HepG2 (cell line): ENCODE measurements at regions not wholly inside any gene's neighbourhood (a gene's known extent, or its start where the extent isn't known, plus 50 kb on each side); places are given as distances from the start of the nearest gene placed in this dataset.

Experiments used
- ATAC-seq: fragments of 200-7000 bp; cut with Tn5 transposase; 3 replicates; pipeline ENCODE4 v1.9.1; 2020; ENCODE audit warnings: mild to moderate bottlenecking, moderate library complexity
- BruUV-seq: library from RNA; stranded (reverse); fragments of 400-500 nt; replicated peaks from 2 replicates; lab custom pipeline; 2021; lab: Mats Ljungman, UMichigan
- CTCF ChIA-PET: fragments of 300-600 bp; formaldehyde crosslinking; extraction: SDS; loops from one replicate; lab custom pipeline; 2021; ENCODE audit warnings: low total read pairs, inconsistent platforms, low intra/inter-chr PET ratio; lab: Yijun Ruan, JAX
- POLR2A ChIA-PET: fragments of 350-600 bp; sonication (Branson Sonifier 250); formaldehyde crosslinking; loops from one replicate; lab custom pipeline; 2020; ENCODE audit warnings: antibody characterized with exemption, inconsistent platforms; lab: Yijun Ruan, JAX
- DNase-seq: peaks from one replicate; pipeline ENCODE4 v3.0.0-alpha.2; 2015; ENCODE audit warnings: low spot score
- FAIRE-seq: peaks from 3 replicates; lab custom pipeline; 2011; peaks lifted over from hg19 to GRCh38; lab: Jason Lieb, UNC
- H2AFZ ChIP-seq: one replicate; pipeline ENCODE4 v1.6.1; 2011; ENCODE audit warnings: low read length, inconsistent platforms
- H3K27ac ChIP-seq: fragments of 300-600 bp; 3 replicates; pipeline ENCODE4 v1.8.0; 2011; ENCODE audit warnings: mixed run types, mild to moderate bottlenecking, mixed read lengths, low read length, inconsistent platforms; ENCODE audit not compliant: insufficient read depth; ENCODE audit errors: extremely low read length
- H3K27me3 ChIP-seq, 2 experiments: fragments of 200-600 bp in 1 of 2; 2 replicates in 1 of 2; 3 replicates in 1 of 2; pipeline versions ENCODE4 v1.6.0 to v1.8.0; 2011; ENCODE audit warnings: low read length in 2 of 2, mild to moderate bottlenecking in 2 of 2, moderate library complexity in 2 of 2, inconsistent platforms in 1 of 2; ENCODE audit not compliant: insufficient read depth in 2 of 2, control insufficient read depth in 1 of 2
- H3K36me3 ChIP-seq, 2 experiments: fragments of 200-600 bp in 1 of 2; replicated peaks in 1 of 2; 2 replicates in 1 of 2; 3 replicates in 1 of 2; pipeline versions ENCODE4 v1.5.1 to v1.8.0; 2011; ENCODE audit warnings: low read length in 2 of 2, inconsistent platforms in 1 of 2; ENCODE audit not compliant: insufficient read depth in 2 of 2, control insufficient read depth in 1 of 2
- H3K4me1 ChIP-seq: 2 replicates; pipeline ENCODE4 v1.5.1; 2012; ENCODE audit warnings: low read length, inconsistent platforms; ENCODE audit not compliant: insufficient read depth
- H3K4me2 ChIP-seq: 2 replicates; pipeline ENCODE4 v1.6.0; 2011; ENCODE audit warnings: low read depth, low read length, inconsistent platforms
- H3K4me3 ChIP-seq, 3 experiments: fragments of 200-600 bp in 1 of 3; sonication (generic), shearing (Covaris generic) in 1 of 3; replicated peaks in 1 of 3; 2 replicates each; pipeline ENCODE4 v1.5.1; 2011 to 2016; ENCODE audit warnings: low read length in 3 of 3, inconsistent platforms in 2 of 3, low read depth in 2 of 3, mild to moderate bottlenecking in 2 of 3, control low read depth in 1 of 3, mixed read lengths in 1 of 3; ENCODE audit not compliant: insufficient read depth in 1 of 3
- H3K79me2 ChIP-seq: one replicate; pipeline ENCODE4 v1.6.1; 2011; ENCODE audit warnings: low read length, inconsistent platforms; ENCODE audit not compliant: insufficient read depth
- H3K9ac ChIP-seq: 2 replicates; pipeline ENCODE4 v1.6.0; 2011; ENCODE audit warnings: mild to moderate bottlenecking, low read depth, low read length, inconsistent platforms; ENCODE audit not compliant: insufficient read depth
- H3K9me3 ChIP-seq: 2 replicates; pipeline ENCODE4 v1.5.1; 2012; ENCODE audit warnings: mild to moderate bottlenecking, low read length
- H4K20me1 ChIP-seq: 2 replicates; pipeline ENCODE4 v1.6.0; 2011; ENCODE audit warnings: inconsistent platforms, mild to moderate bottlenecking, low read length, moderate library complexity; ENCODE audit not compliant: insufficient read depth
- CEBPG ChIP-seq: IDR thresholded peaks from 2 replicates; pipeline ENCODE4 v1.6.1; 2016
- EP300 ChIP-seq, 3 experiments: sonication (generic) in 1 of 3; formaldehyde crosslinking in 1 of 3; IDR thresholded peaks; 2 replicates each; pipeline versions ENCODE4 v1.5.1 to v1.6.1; 2011 to 2020; ENCODE audit warnings: low read depth in 2 of 3, low read length in 2 of 3, borderline replicate concordance in 1 of 3, improper control_type of control experiment in 1 of 3, mild to moderate bottlenecking in 1 of 3, missing genetic modification reagents in 1 of 3, moderate library complexity in 1 of 3
- FOXA1 ChIP-seq, 2 experiments: fragments of 450-650 bp in 1 of 2; sonication (generic) in 1 of 2; formaldehyde crosslinking in 1 of 2; IDR thresholded peaks; 2 replicates each; pipeline versions ENCODE4 v1.4.0 to v1.6.1; 2016 to 2020; ENCODE audit warnings: missing genetic modification reagents in 1 of 2
- FOXA3 ChIP-seq: IDR thresholded peaks from 2 replicates; pipeline ENCODE4 v1.6.1; 2016; ENCODE audit warnings: missing genetic modification reagents, missing compliant biosample characterization
- GATAD2A ChIP-seq: IDR thresholded peaks from 2 replicates; pipeline ENCODE4 v1.6.1; 2016
- HNF4A ChIP-seq: sonication (generic); formaldehyde crosslinking; IDR thresholded peaks from 2 replicates; pipeline ENCODE4 v1.4.0; 2020; ENCODE audit warnings: missing genetic modification reagents
- HOMEZ ChIP-seq: IDR thresholded peaks from 2 replicates; pipeline ENCODE4 v1.6.1; 2016; ENCODE audit warnings: low read depth
- NBN ChIP-seq: fragments of 450-650 bp; conservative IDR thresholded peaks from 2 replicates; pipeline ENCODE4 v1.6.1; 2017
- ZMYM2 ChIP-seq: sonication (generic); formaldehyde crosslinking; IDR thresholded peaks from 2 replicates; pipeline ENCODE4 v1.8.0; 2022; ENCODE audit warnings: mild to moderate bottlenecking, missing genetic modification reagents
- WGBS: methylation state at CpG from one replicate; pipeline ENCODE4 v1.1.6; 2017; ENCODE audit warnings: low lambda C conversion rate; 5-methylcytosine and 5-hydroxymethylcytosine counted together
- in situ Hi-C: cut with HindIII; loops from 2 replicates; pipeline ENCODE4 v1.10.0; 2017; ENCODE audit warnings: low pct_unique_long_range_greater_than_20kb; ENCODE audit not compliant: extremely low pct_ligation_motif_present
- intact Hi-C: fragments of 100-400 bp; cut with micrococcal nuclease; formaldehyde crosslinking; loops from one replicate; pipeline ENCODE4 v1.10.0; 2022; ENCODE audit not compliant: unreplicated experiment
- TF ChIP-seq, protein P1 (sequence below): IDR thresholded peaks from 2 replicates; pipeline ENCODE4 v1.6.1; 2012; ENCODE audit warnings: low read depth, low read length, improper control_type of control experiment

GRCh38 chr4:123824524-123824923 lies 427.9 kb downstream of the SPRY1 start:
- Histone ChIP-seq H3K9me3 (no peaks in the 10 kb centered on the region), H3K27me3 (no peaks in the 10 kb centered on the region), H3K4me2 (no peak overlapping the region; the same call in 1 of the 2 replicates), H3K4me1 (peaks cover 41% of the 10 kb centered on the region), H4K20me1 (no peaks in the 10 kb centered on the region), H3K4me3 (no peak overlapping the region), H3K9ac (no peak overlapping the region), H2AFZ (no peak overlapping the region), H3K36me3 (no peaks in the 10 kb centered on the region; a peak in 1 of 5 replicates), H3K79me2 (no peaks in the 10 kb centered on the region), H3K27ac (no peak overlapping the region)
- WGBS = 93% methylated on average over 1 of the region's 1 CpG
- in situ Hi-C loops = no loop called here
- peak; percentile 40 for DNase-seq
- ATAC-seq = no peak
- BruUV-seq = no TSS peak
- POLR2A ChIA-PET = no interaction called here
- TF ChIP-seq EP300 (IDR thresholded peaks at IDR 0.05; ENCODE audit: low read depth in 2 of 2, low read length in 2 of 2) = 0 out of 4 replicates have a peak, but pooled peaks of 1 of the 2 experiments have one; percentile 21
- no peak for TF ChIP-seq EP300 (CRISPR knock-in tag; IDR thresholded peaks at IDR 0.05; ENCODE audit: borderline replicate concordance)
- TF ChIP-seq HOMEZ (CRISPR knock-in tag) = 0 out of 2 replicates have a peak, but pooled peaks have one; percentile 37
- 0 out of 2 replicates have a peak, but pooled peaks have one; percentile 19 for TF ChIP-seq GATAD2A
- TF ChIP-seq ZMYM2 (CRISPR knock-in tag) = no peak
- TF ChIP-seq FOXA1 (IDR thresholded peaks at IDR 0.05) = no peak
- TF ChIP-seq FOXA1 (CRISPR knock-in tag; IDR thresholded peaks at IDR 0.05) = peak; percentile 47; the same call in 1 of the 2 replicates
- TF ChIP-seq HNF4A = peak; percentile 56; the same call in 1 of the 2 replicates
- peak; percentile 40; the same call in 1 of the 2 replicates for TF ChIP-seq FOXA3 (CRISPR knock-in tag)
- TF ChIP-seq, protein P1, sequence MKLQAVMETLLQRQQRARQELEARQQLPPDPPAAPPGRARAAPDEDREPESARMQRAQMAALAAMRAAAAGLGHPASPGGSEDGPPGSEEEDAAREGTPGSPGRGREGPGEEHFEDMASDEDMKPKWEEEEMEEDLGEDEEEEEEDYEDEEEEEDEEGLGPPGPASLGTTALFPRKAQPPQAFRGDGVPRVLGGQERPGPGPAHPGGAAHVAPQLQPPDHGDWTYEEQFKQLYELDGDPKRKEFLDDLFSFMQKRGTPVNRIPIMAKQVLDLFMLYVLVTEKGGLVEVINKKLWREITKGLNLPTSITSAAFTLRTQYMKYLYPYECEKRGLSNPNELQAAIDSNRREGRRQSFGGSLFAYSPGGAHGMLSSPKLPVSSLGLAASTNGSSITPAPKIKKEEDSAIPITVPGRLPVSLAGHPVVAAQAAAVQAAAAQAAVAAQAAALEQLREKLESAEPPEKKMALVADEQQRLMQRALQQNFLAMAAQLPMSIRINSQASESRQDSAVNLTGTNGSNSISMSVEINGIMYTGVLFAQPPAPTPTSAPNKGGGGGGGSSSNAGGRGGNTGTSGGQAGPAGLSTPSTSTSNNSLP = peak; percentile 23; the same call in 1 of the 2 replicates
- TF ChIP-seq NBN = no peak
- TF ChIP-seq CEBPG = peak; percentile 34; the same call in 1 of the 2 replicates
- intact Hi-C loops = no loop called here
- CTCF ChIA-PET = no interaction called here
- no peak for FAIRE-seq
